Endothelial cell (in vitro differentiated cells): ENCODE measurements at regions not wholly inside any gene's neighbourhood (a gene's known extent, or its start where the extent isn't known, plus 50 kb on each side); places are given as distances from the start of the nearest gene placed in this dataset.

Experiments
- DNase-seq: peaks from one replicate; pipeline ENCODE4 v3.0.0; 2021; ENCODE audit warnings: low spot score
- H3K27ac Mint-ChIP-seq: one replicate; pipeline ENCODE4 v1.8.0; 2021; ENCODE audit warnings: mixed read lengths, inconsistent platforms; ENCODE audit not compliant: unreplicated experiment
- H3K27me3 Mint-ChIP-seq: one replicate; pipeline ENCODE4 v1.8.0; 2021; ENCODE audit warnings: mild to moderate bottlenecking, moderate library complexity, mixed read lengths, inconsistent platforms; ENCODE audit not compliant: unreplicated experiment
- H3K36me3 Mint-ChIP-seq: one replicate; pipeline ENCODE4 v1.8.0; 2021; ENCODE audit warnings: mild to moderate bottlenecking, low read depth, mixed read lengths, inconsistent platforms; ENCODE audit not compliant: unreplicated experiment
- H3K4me1 Mint-ChIP-seq: one replicate; pipeline ENCODE4 v1.8.0; 2021; ENCODE audit warnings: mild to moderate bottlenecking, mixed read lengths, inconsistent platforms; ENCODE audit not compliant: unreplicated experiment
- H3K4me3 Mint-ChIP-seq: one replicate; pipeline ENCODE4 v1.8.0; 2021; ENCODE audit warnings: mild to moderate bottlenecking, mixed read lengths, inconsistent platforms; ENCODE audit not compliant: unreplicated experiment
- H3K9me3 Mint-ChIP-seq: one replicate; pipeline ENCODE4 v1.8.0; 2021; ENCODE audit warnings: mixed read lengths, inconsistent platforms; ENCODE audit not compliant: unreplicated experiment
- TF ChIP-seq, protein P1 (sequence below): fragments of 200-600 bp; sonication (generic); IDR thresholded peaks from one replicate; pipeline ENCODE4 v1.5.0; 2021; ENCODE audit warnings: antibody characterized with exemption; ENCODE audit not compliant: unreplicated experiment

DNA sequence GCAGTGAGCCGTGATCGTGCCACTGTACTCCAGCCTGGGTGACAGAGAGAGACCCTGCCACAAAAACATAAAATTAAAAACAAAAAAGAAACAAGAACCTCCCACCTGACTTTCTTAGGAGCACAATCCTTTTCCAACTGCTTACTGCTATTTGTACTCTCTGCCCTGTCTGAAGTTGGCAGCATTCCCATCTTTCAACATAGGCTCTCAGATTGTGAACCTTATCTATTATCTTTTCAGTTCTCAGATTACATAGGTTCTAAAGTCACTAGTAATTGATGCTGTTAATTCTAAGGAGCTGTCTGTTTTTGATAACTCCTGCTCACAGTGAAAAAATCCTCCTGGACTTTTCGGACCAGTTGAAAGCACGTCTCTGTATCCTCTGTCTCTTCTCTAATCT, 812.2 kb upstream of the CT83 start:
- peaks cover 1% of the 10 kb centered on the region for H3K27me3 Mint-ChIP-seq
- H3K9me3 Mint-ChIP-seq, result no peaks in the 10 kb centered on the region
- H3K4me3 Mint-ChIP-seq, result no peak overlapping the region
- DNase-seq, result no peak
- no peaks in the 10 kb centered on the region for H3K4me1 Mint-ChIP-seq
- H3K27ac Mint-ChIP-seq, result no peak overlapping the region
- TF ChIP-seq, protein P1, sequence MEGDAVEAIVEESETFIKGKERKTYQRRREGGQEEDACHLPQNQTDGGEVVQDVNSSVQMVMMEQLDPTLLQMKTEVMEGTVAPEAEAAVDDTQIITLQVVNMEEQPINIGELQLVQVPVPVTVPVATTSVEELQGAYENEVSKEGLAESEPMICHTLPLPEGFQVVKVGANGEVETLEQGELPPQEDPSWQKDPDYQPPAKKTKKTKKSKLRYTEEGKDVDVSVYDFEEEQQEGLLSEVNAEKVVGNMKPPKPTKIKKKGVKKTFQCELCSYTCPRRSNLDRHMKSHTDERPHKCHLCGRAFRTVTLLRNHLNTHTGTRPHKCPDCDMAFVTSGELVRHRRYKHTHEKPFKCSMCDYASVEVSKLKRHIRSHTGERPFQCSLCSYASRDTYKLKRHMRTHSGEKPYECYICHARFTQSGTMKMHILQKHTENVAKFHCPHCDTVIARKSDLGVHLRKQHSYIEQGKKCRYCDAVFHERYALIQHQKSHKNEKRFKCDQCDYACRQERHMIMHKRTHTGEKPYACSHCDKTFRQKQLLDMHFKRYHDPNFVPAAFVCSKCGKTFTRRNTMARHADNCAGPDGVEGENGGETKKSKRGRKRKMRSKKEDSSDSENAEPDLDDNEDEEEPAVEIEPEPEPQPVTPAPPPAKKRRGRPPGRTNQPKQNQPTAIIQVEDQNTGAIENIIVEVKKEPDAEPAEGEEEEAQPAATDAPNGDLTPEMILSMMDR, result no peak
- H3K36me3 Mint-ChIP-seq, result no peaks in the 10 kb centered on the region
